ENCODE measurements at regions not wholly inside any gene's neighbourhood (a gene's known extent, or its start where the extent isn't known, plus 50 kb on each side); places are given as distances from the start of the nearest gene placed in this dataset.

- Histone ChIP-seq H3K4me1 (no peaks in the 10 kb centered on the region), H3K36me3 (no peaks in the 10 kb centered on the region), H3K9me3 (no peaks in the 10 kb centered on the region), H3K4me3 (no peak overlapping the region), H3K27me3 (ENCODE audit: low read depth) (no peaks in the 10 kb centered on the region), H3K27ac (no peak overlapping the region)
- no peak for DNase-seq
- ATAC-seq, result no peak
- intact Hi-C loops (cut with DNase I), result no loop called here
- TF ChIP-seq, protein P1, sequence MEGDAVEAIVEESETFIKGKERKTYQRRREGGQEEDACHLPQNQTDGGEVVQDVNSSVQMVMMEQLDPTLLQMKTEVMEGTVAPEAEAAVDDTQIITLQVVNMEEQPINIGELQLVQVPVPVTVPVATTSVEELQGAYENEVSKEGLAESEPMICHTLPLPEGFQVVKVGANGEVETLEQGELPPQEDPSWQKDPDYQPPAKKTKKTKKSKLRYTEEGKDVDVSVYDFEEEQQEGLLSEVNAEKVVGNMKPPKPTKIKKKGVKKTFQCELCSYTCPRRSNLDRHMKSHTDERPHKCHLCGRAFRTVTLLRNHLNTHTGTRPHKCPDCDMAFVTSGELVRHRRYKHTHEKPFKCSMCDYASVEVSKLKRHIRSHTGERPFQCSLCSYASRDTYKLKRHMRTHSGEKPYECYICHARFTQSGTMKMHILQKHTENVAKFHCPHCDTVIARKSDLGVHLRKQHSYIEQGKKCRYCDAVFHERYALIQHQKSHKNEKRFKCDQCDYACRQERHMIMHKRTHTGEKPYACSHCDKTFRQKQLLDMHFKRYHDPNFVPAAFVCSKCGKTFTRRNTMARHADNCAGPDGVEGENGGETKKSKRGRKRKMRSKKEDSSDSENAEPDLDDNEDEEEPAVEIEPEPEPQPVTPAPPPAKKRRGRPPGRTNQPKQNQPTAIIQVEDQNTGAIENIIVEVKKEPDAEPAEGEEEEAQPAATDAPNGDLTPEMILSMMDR (IDR thresholded peaks at IDR 0.05), result no peak
Observed at GRCh38 chr12:83185241-83185640, 498.5 kb downstream of the TMTC2 start.

All from lower lobe of right lung (tissue), 2 donors.